HG02678 (cell line): ENCODE measurements at regions not wholly inside any gene's neighbourhood (a gene's known extent, or its start where the extent isn't known, plus 50 kb on each side); places are given as distances from the start of the nearest gene placed in this dataset.
"Not testable (repeated sequence)": the region's sequence is repeated elsewhere in the genome, so short reads cannot be mapped to it uniquely, and the experiment has no call there.

Experiments used
- ATAC-seq: cut with Tn5 transposase; IDR thresholded peaks from one replicate; pipeline ENCODE4 v1.9.1; 2021; ENCODE audit warnings: mild to moderate bottlenecking, moderate library complexity; ENCODE audit not compliant: unreplicated experiment

- no peak for ATAC-seq
These were observed 286.7 kb downstream of the OTUD1 start for GRCh38 chr10:23725548-23725947.

- peak; percentile 94 for ATAC-seq
These were observed 303.5 kb downstream of the OTUD1 start for GRCh38 chr10:23742368-23742767.

GRCh38 chr10:23742807-23743206 lies 303.9 kb downstream of the OTUD1 start:
- ATAC-seq = peak; percentile 6

- ATAC-seq = no peak
These were observed 315.3 kb downstream of the OTUD1 start for GRCh38 chr10:23754179-23754578.

GRCh38 chr10:23754941-23755340 lies 316.1 kb downstream of the OTUD1 start:
- ATAC-seq = no peak

GRCh38 chr10:23755556-23755955 lies 316.7 kb downstream of the OTUD1 start:
- ATAC-seq = no peak

GRCh38 chr10:23768281-23768680 lies 329.4 kb downstream of the OTUD1 start:
- no peak for ATAC-seq

- no peak for ATAC-seq
These were observed 338.3 kb downstream of the OTUD1 start for GRCh38 chr10:23777153-23777552.

- no peak for ATAC-seq
These were observed 340.4 kb downstream of the OTUD1 start for GRCh38 chr10:23779301-23779700.

GRCh38 chr10:23780331-23780730 lies 341.5 kb downstream of the OTUD1 start:
- ATAC-seq = no peak

GRCh38 chr10:23786594-23786993 lies 347.7 kb downstream of the OTUD1 start:
- ATAC-seq = no peak

- no peak for ATAC-seq
These were observed 354.7 kb downstream of the OTUD1 start for GRCh38 chr10:23793577-23793976.

GRCh38 chr10:23797452-23797851 lies 358.6 kb downstream of the OTUD1 start:
- not testable (repeated sequence) for ATAC-seq

GRCh38 chr10:23804125-23804524 lies 365.2 kb downstream of the OTUD1 start:
- ATAC-seq = no peak

- ATAC-seq = no peak
These were observed 374.8 kb downstream of the OTUD1 start for GRCh38 chr10:23813687-23814086.

GRCh38 chr10:23818484-23818883 lies 379.6 kb downstream of the OTUD1 start:
- no peak for ATAC-seq

GRCh38 chr10:23820792-23821191 lies 381.9 kb downstream of the OTUD1 start:
- no peak for ATAC-seq

- ATAC-seq = no peak
These were observed 384.1 kb upstream of the KIAA1217 start for GRCh38 chr10:23824822-23825221.

GRCh38 chr10:23826421-23826820 lies 382.5 kb upstream of the KIAA1217 start:
- ATAC-seq = no peak

- ATAC-seq = no peak
These were observed 379.4 kb upstream of the KIAA1217 start for GRCh38 chr10:23829556-23829955.

GRCh38 chr10:23834091-23834490 lies 374.8 kb upstream of the KIAA1217 start:
- no peak for ATAC-seq

- ATAC-seq = no peak
These were observed 358.3 kb upstream of the KIAA1217 start for GRCh38 chr10:23850631-23851030.

GRCh38 chr10:23859598-23859997 lies 349.3 kb upstream of the KIAA1217 start:
- no peak for ATAC-seq
